ENCODE measurements at regions not wholly inside any gene's neighbourhood (a gene's known extent, or its start where the extent isn't known, plus 50 kb on each side); places are given as distances from the start of the nearest gene placed in this dataset.
"Not testable (repeated sequence)": the region's sequence is repeated elsewhere in the genome, so short reads cannot be mapped to it uniquely, and the experiment has no call there.

- not testable (repeated sequence) for TF ChIP-seq RAD21 (IDR thresholded peaks at IDR 0.05; ENCODE audit: low read length); CTCF (conservative IDR thresholded peaks at IDR 0.05; ENCODE audit: low read depth, low read length); POLR2A (IDR thresholded peaks at IDR 0.05; ENCODE audit: low read depth, low read length); CEBPB (IDR thresholded peaks at IDR 0.05; ENCODE audit: low read depth, low read length); USF2 (IDR thresholded peaks at IDR 0.05; ENCODE audit: low read depth, low read length); NFE2L2 (IDR thresholded peaks at IDR 0.05; ENCODE audit: low read depth, low read length); MXI1 (IDR thresholded peaks at IDR 0.05; ENCODE audit: borderline replicate concordance, low read depth, low read length)
These were observed 93.4 kb downstream of the NSUN5 start for GRCh38 chr7:73215232-73215631.

Measured in IMR-90 (cell line).